Endodermal cell (in vitro differentiated cells): ENCODE measurements at regions not wholly inside any gene's neighbourhood (a gene's known extent, or its start where the extent isn't known, plus 50 kb on each side); places are given as distances from the start of the nearest gene placed in this dataset.

Experiments used
- DNase-seq: peaks from one replicate; pipeline ENCODE4 v3.0.0-alpha.2; 2017
- H3K27ac ChIP-seq: 2 replicates; pipeline ENCODE4 v1.5.1; 2013; ENCODE audit warnings: mild to moderate bottlenecking, low read depth, low read length, moderate library complexity
- H3K27me3 ChIP-seq: 2 replicates; pipeline ENCODE4 v1.6.1; 2013; ENCODE audit warnings: mild to moderate bottlenecking, low read length, moderate library complexity; ENCODE audit not compliant: insufficient read depth, control insufficient read depth, poor library complexity, severe bottlenecking
- H3K36me3 ChIP-seq: 2 replicates; pipeline ENCODE4 v1.7.0; 2013; ENCODE audit warnings: mild to moderate bottlenecking, low read length, moderate library complexity; ENCODE audit not compliant: control insufficient read depth, insufficient read depth
- H3K4me1 ChIP-seq: one replicate; pipeline ENCODE4 v1.7.0; 2013; ENCODE audit warnings: low read length; ENCODE audit not compliant: control insufficient read depth, insufficient read depth
- H3K4me3 ChIP-seq: 2 replicates; pipeline ENCODE4 v1.5.1; 2013; ENCODE audit warnings: mild to moderate bottlenecking, low read length, moderate library complexity
- H3K9ac ChIP-seq: 2 replicates; pipeline ENCODE4 v1.6.1; 2013; ENCODE audit warnings: mild to moderate bottlenecking, low read length, moderate library complexity; ENCODE audit not compliant: poor library complexity, severe bottlenecking; ENCODE audit errors: extremely low read depth
- H3K9me3 ChIP-seq: 2 replicates; pipeline ENCODE4 v1.6.1; 2013; ENCODE audit warnings: mild to moderate bottlenecking, low read length, moderate library complexity; ENCODE audit not compliant: control insufficient read depth
- H3K27ac Mint-ChIP-seq: 2 replicates; pipeline ENCODE4 v1.8.0; 2020; ENCODE audit warnings: mixed read lengths
- H3K27me3 Mint-ChIP-seq: 2 replicates; pipeline ENCODE4 v1.8.0; 2021; ENCODE audit warnings: mild to moderate bottlenecking, mixed read lengths; ENCODE audit not compliant: insufficient read depth
- H3K36me3 Mint-ChIP-seq: 2 replicates; pipeline ENCODE4 v1.8.0; 2020; ENCODE audit warnings: low read depth, mixed read lengths
- H3K4me1 Mint-ChIP-seq: 2 replicates; pipeline ENCODE4 v1.8.0; 2020; ENCODE audit warnings: mixed read lengths
- H3K4me3 Mint-ChIP-seq: 2 replicates; pipeline ENCODE4 v1.8.0; 2020; ENCODE audit warnings: mild to moderate bottlenecking, moderate library complexity, mixed read lengths
- H3K9me3 Mint-ChIP-seq: 2 replicates; pipeline ENCODE4 v1.8.0; 2020; ENCODE audit warnings: mild to moderate bottlenecking, mixed read lengths
- CTCF ChIP-seq: fragments of 200-600 bp; sonication (generic); conservative IDR thresholded peaks from 2 replicates; pipeline ENCODE4 v1.5.0; 2021; ENCODE audit warnings: antibody characterized with exemption, mild to moderate bottlenecking
- WGBS, 2 experiments: methylation state at CpG; one replicate each; pipeline versions ENCODE4 v1.1.5 to v1.1.7; 2013; ENCODE audit warnings: missing lambda C conversion rate in 2 of 2, mixed read lengths in 1 of 2; ENCODE audit not compliant: insufficient coverage in 1 of 2, insufficient read length in 1 of 2; 5-methylcytosine and 5-hydroxymethylcytosine counted together

DNA sequence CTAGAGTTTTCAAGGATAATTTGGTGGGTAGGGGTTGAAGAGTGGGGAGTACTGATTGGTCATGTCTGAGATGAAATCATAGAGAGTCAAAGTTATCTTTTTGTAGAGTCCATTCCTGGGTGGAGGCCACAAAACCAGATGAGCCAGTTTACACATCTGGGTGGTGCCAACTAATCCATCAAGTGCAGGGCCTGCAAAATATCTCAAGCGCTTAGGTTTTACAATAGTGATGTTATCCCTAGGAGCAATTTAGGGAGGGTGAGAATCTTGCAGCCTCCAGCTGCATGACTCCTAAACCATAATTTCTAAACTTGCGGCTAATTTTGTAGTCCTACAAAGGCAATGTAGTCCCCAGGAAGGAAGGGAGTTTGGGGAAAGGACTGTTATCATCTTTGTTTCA is 988.3 kb upstream of the LCORL start:
- no peaks in the 10 kb centered on the region for H3K36me3 ChIP-seq
- no peak for DNase-seq
- no peaks in the 10 kb centered on the region for H3K9me3 ChIP-seq
- Mint-ChIP-seq H3K36me3 (no peaks in the 10 kb centered on the region), H3K4me1 (peaks cover 34% of the 10 kb centered on the region), H3K9me3 (peaks cover 6% of the 10 kb centered on the region), H3K4me3 (no peak overlapping the region), H3K27me3 (no peaks in the 10 kb centered on the region), H3K27ac (no peak overlapping the region)
- H3K9ac ChIP-seq: no peak overlapping the region
- TF ChIP-seq CTCF: no peak
- 92% methylated on average over 2 of the region's 2 CpGs; no CpG with 5 or more reads in 1 of the 2 experiments for WGBS, 2 experiments
- peaks cover 6% of the 10 kb centered on the region for H3K4me1 ChIP-seq
- H3K27me3 ChIP-seq: no peaks in the 10 kb centered on the region
- no peak overlapping the region for H3K27ac ChIP-seq
- no peak overlapping the region for H3K4me3 ChIP-seq

- no peak for DNase-seq
- H3K36me3 Mint-ChIP-seq: peaks cover 6% of the 10 kb centered on the region
- Histone ChIP-seq H3K9me3 (peaks cover 30% of the 10 kb centered on the region), H3K4me3 (no peak overlapping the region), H3K4me1 (no peaks in the 10 kb centered on the region), H3K36me3 (no peaks in the 10 kb centered on the region), H3K27me3 (no peaks in the 10 kb centered on the region), H3K27ac (no peak overlapping the region), H3K9ac (no peak overlapping the region)
- H3K9me3 Mint-ChIP-seq: peaks cover 27% of the 10 kb centered on the region
- H3K4me1 Mint-ChIP-seq: peaks cover 11% of the 10 kb centered on the region
- TF ChIP-seq CTCF: no peak
- no peaks in the 10 kb centered on the region for H3K27me3 Mint-ChIP-seq
- H3K4me3 Mint-ChIP-seq: no peak overlapping the region
- H3K27ac Mint-ChIP-seq: peak overlapping the region; percentile 60
- WGBS, 2 experiments: 86 to 88% methylated on average over 1 of the region's 1 CpG
Observed at GRCh38 chr4:19005211-19005610, 983.7 kb upstream of the LCORL start.

DNA sequence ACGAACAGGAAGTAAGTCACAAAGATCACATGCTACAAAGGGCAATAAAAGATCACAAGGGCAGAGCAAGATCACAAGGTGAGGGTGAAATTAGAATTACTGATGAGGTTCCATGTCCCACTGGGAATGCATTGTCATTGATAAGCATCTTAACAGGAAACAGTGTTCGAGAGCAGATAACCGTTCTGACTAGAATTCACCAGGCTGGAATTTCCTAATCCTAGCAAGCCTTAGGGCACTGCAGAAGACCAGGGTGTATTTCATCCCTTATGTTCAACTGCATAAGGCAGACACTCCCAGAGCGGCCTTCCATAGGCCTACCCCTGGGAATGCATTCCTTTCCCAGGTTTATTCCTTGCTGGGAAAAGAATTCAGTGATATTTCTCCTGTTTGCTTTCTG is 980.6 kb upstream of the LCORL start:
- WGBS, 2 experiments: 90 to 92% methylated on average over 4 of the region's 4 CpGs
- H3K27ac ChIP-seq: no peak overlapping the region
- TF ChIP-seq CTCF: no peak
- H3K36me3 Mint-ChIP-seq: peaks cover 9% of the 10 kb centered on the region
- no peaks in the 10 kb centered on the region for H3K36me3 ChIP-seq
- no peak overlapping the region for H3K9ac ChIP-seq
- H3K27ac Mint-ChIP-seq: no peak overlapping the region
- H3K4me3 ChIP-seq: no peak overlapping the region
- H3K9me3 ChIP-seq: peaks cover 35% of the 10 kb centered on the region
- no peak overlapping the region for H3K4me3 Mint-ChIP-seq
- no peak for DNase-seq
- H3K4me1 ChIP-seq: no peaks in the 10 kb centered on the region
- peaks cover 5% of the 10 kb centered on the region for H3K4me1 Mint-ChIP-seq
- no peaks in the 10 kb centered on the region for H3K27me3 ChIP-seq
- H3K9me3 Mint-ChIP-seq: peaks cover 37% of the 10 kb centered on the region
- no peaks in the 10 kb centered on the region for H3K27me3 Mint-ChIP-seq
